Inferior parietal cortex (tissue), 1 donor: ENCODE measurements at regions not wholly inside any gene's neighbourhood (a gene's known extent, or its start where the extent isn't known, plus 50 kb on each side); places are given as distances from the start of the nearest gene placed in this dataset.

ENCODE experiments used
- DNase-seq: peaks from one replicate; pipeline ENCODE4 v3.0.0-alpha.2; 2016; ENCODE audit errors: extremely low spot score

GRCh38 chr18:56083523-56084287, 495.7 kb upstream of the TCF4 start:
- DNase-seq = no peak

- no peak for DNase-seq
Observed at GRCh38 chr18:56083097-56083521, 495.1 kb upstream of the TCF4 start.

- no peak for DNase-seq
Observed at GRCh38 chr18:56076723-56077122, 488.7 kb upstream of the TCF4 start.

DNA sequence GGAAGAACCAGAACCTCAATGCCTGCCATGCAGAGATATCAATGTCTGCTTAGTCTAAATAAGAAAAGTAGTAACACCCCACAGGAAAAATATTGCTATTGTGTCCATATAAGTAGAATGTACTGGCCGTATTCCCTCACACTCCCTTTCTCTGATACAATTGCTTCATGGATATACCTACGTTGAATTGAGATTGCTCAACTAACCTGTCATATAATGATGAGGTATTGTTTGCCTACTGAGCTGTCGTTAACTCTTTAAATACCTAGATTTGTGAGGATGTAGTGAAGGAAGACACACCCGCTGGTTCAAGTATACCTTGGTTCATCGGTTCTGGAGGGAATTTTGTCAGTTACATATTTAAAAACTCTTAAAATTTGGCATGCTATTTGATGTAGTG, 480.7 kb upstream of the TCF4 start:
- DNase-seq = no peak

- DNase-seq = no peak
Observed at GRCh38 chr18:56067969-56068671, 480.1 kb upstream of the TCF4 start.

GRCh38 chr18:56067214-56067894, 479.4 kb upstream of the TCF4 start:
- no peak for DNase-seq

GRCh38 chr18:56066524-56067213, 478.7 kb upstream of the TCF4 start:
- no peak for DNase-seq

GRCh38 chr18:56065086-56065485, 477.1 kb upstream of the TCF4 start:
- no peak for DNase-seq

GRCh38 chr18:56062931-56063330, 474.9 kb upstream of the TCF4 start:
- no peak for DNase-seq

GRCh38 chr18:56060967-56061541, 473.1 kb upstream of the TCF4 start:
- no peak for DNase-seq

GRCh38 chr18:56052202-56052601, 464.2 kb upstream of the TCF4 start:
- no peak for DNase-seq

GRCh38 chr18:56044239-56044638, 456.2 kb upstream of the TCF4 start:
- DNase-seq = peak; percentile 38

GRCh38 chr18:56043641-56044061, 455.7 kb upstream of the TCF4 start:
- peak; percentile 92 for DNase-seq

DNA sequence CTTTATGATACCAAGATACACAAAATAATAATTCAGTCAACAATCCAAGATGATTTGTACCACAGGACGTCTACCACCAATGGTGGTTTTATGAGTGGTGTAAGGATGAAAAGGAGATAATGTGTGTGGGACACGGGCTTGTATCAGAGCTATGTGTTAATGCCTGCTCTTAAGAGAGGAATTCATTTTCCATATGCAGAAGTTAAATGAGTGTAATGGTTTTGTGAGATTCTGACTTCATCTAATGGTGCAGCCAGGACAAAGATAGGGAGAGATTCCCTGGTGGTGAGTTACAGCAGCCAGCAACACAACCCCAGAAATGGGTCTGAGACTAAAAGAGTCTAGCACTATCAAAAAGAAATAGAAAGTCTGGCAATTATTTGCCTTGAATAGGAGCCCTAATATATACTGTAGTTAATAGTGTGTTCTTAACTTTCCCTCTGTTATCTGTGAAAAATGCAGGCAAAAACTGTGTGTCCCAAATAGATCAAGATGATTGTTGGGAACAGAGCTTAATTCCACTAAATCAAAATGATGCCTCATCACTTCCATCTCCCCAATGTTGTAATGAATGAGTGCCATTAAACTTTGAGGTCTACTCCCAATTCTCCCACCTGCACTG, 455.0 kb upstream of the TCF4 start:
- peak; percentile 20 for DNase-seq

GRCh38 chr18:56038171-56039030, 450.4 kb upstream of the TCF4 start:
- DNase-seq = no peak

GRCh38 chr18:56036741-56037140, 448.7 kb upstream of the TCF4 start:
- no peak for DNase-seq

DNA sequence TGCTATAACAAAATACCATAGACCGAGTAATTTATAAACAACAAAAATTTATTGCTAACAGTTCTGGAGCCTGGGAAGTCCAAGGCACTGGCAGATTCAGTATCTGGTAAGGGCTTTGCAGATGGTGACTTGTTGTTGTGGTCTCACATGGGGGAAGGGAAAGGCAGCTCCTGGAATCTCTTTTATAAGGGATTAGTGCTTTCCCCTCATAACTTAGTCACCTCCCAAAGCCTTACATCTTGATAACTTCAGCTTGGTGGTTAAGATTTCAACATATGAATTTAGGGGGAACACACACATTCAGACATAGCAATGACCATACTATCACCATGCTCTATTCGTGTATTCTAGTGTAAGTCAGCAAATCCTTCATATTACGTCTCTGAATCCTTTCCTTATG, 447.6 kb upstream of the TCF4 start:
- DNase-seq = no peak

- DNase-seq = no peak
Observed at GRCh38 chr18:56034949-56035348, 447.0 kb upstream of the TCF4 start.

DNA sequence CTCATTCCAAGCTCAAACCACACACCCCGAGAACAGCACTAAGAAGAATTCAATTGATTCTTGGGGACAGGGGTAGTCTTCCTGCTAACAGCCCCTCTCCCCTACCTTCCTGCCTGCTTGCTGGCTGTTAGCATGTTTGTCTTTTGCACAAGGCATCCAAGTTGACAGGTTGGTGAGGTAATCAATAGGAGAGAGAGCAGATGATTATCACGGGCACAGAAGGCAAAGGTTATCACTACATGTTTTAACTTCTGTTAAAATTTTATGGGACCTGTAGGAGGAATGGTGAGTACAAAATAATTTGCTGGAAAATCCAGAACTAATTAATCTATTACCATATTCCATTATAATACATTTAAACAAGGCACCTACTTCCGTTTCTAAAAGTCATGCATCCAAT, 442.1 kb upstream of the TCF4 start:
- no peak for DNase-seq

GRCh38 chr18:56028514-56028913, 440.5 kb upstream of the TCF4 start:
- no peak for DNase-seq
